ENCODE measurements at regions not wholly inside any gene's neighbourhood (a gene's known extent, or its start where the extent isn't known, plus 50 kb on each side); places are given as distances from the start of the nearest gene placed in this dataset.
"Not testable (repeated sequence)": the region's sequence is repeated elsewhere in the genome, so short reads cannot be mapped to it uniquely, and the experiment has no call there.

DNA sequence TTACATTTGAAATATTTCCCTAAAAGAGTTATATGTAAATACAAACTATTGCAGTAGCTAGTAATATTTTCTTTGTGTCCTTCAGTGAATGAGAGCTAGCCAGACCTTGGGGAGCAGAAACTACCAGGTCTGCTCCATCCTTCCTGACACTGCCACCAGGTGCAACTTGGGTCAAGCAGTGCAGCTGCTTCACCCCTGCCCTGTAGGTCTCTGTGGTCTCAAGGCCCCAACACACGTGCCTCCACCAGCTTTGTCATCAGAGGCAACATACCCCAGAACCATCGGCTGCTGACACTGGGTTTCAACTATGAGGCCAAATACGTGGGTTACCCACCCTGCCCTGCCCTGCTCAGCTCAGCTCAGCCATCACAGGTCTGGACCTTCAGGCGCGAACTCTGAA, 181.6 kb downstream of the FCRL5 start:
- no peak overlapping the region for H3K27ac ChIP-seq (ENCODE audit: low read length)
- DNase-seq (ENCODE audit: low read depth, low spot score) (no peak), ATAC-seq (no peak)
- TF ChIP-seq POLR2AphosphoS5 (IDR thresholded peaks at IDR 0.05; ENCODE audit: low read depth, low read length) (no peak), TCF7L2 (IDR thresholded peaks at IDR 0.05; ENCODE audit: low read depth, low read length) (no peak), SIN3A (IDR thresholded peaks at IDR 0.05; ENCODE audit: borderline replicate concordance, insufficient read depth, low read depth, low read length) (no peak)
- TF ChIP-seq, protein P1, sequence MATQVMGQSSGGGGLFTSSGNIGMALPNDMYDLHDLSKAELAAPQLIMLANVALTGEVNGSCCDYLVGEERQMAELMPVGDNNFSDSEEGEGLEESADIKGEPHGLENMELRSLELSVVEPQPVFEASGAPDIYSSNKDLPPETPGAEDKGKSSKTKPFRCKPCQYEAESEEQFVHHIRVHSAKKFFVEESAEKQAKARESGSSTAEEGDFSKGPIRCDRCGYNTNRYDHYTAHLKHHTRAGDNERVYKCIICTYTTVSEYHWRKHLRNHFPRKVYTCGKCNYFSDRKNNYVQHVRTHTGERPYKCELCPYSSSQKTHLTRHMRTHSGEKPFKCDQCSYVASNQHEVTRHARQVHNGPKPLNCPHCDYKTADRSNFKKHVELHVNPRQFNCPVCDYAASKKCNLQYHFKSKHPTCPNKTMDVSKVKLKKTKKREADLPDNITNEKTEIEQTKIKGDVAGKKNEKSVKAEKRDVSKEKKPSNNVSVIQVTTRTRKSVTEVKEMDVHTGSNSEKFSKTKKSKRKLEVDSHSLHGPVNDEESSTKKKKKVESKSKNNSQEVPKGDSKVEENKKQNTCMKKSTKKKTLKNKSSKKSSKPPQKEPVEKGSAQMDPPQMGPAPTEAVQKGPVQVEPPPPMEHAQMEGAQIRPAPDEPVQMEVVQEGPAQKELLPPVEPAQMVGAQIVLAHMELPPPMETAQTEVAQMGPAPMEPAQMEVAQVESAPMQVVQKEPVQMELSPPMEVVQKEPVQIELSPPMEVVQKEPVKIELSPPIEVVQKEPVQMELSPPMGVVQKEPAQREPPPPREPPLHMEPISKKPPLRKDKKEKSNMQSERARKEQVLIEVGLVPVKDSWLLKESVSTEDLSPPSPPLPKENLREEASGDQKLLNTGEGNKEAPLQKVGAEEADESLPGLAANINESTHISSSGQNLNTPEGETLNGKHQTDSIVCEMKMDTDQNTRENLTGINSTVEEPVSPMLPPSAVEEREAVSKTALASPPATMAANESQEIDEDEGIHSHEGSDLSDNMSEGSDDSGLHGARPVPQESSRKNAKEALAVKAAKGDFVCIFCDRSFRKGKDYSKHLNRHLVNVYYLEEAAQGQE (IDR thresholded peaks at IDR 0.05; ENCODE audit: insufficient read depth in 1 of 2, low read depth in 2 of 2, low read length in 1 of 2): no peak
- TF ChIP-seq, protein P2, sequence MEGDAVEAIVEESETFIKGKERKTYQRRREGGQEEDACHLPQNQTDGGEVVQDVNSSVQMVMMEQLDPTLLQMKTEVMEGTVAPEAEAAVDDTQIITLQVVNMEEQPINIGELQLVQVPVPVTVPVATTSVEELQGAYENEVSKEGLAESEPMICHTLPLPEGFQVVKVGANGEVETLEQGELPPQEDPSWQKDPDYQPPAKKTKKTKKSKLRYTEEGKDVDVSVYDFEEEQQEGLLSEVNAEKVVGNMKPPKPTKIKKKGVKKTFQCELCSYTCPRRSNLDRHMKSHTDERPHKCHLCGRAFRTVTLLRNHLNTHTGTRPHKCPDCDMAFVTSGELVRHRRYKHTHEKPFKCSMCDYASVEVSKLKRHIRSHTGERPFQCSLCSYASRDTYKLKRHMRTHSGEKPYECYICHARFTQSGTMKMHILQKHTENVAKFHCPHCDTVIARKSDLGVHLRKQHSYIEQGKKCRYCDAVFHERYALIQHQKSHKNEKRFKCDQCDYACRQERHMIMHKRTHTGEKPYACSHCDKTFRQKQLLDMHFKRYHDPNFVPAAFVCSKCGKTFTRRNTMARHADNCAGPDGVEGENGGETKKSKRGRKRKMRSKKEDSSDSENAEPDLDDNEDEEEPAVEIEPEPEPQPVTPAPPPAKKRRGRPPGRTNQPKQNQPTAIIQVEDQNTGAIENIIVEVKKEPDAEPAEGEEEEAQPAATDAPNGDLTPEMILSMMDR (IDR thresholded peaks at IDR 0.05): no peak
- no TSS peak for BruUV-seq (replicated peaks)
- no peaks in the 10 kb centered on the region for H3K9me3 ChIP-seq (ENCODE audit: control insufficient read depth, insufficient read depth, low read depth, low read length)
- H3K4me1 ChIP-seq (ENCODE audit: control insufficient read depth, insufficient read depth, low read length): no peaks in the 10 kb centered on the region
- intact Hi-C loops (cut with micrococcal nuclease; ENCODE audit: unreplicated experiment): loop anchor here (2.0 kb wide), 1 partner anchor 120 kb away; no protein-coding TSS in a partner anchor
- in situ Hi-C loops (cut with HindIII; ENCODE audit: low pct_unique_long_range_greater_than_20kb, low sequenced_read_pairs): no loop called here
- no peak overlapping the region for H3K4me3 ChIP-seq (ENCODE audit: low read depth in 2 of 2, low read length in 2 of 2)
- POLR2A ChIA-PET: no interaction called here
- peaks cover 2% of the 10 kb centered on the region; the same call in 1 of the 2 replicates for H3K27me3 ChIP-seq (ENCODE audit: control insufficient read depth, insufficient read depth, low read length)
- no peaks in the 10 kb centered on the region for H3K36me3 ChIP-seq (ENCODE audit: control insufficient read depth, insufficient read depth, low read length)
- CTCF ChIA-PET: interaction anchor here (0.5 to 0.6 kb wide), 2 partner anchors 118 to 751 kb away, joined by 3 read pairs; no protein-coding TSS in a partner anchor

DNA sequence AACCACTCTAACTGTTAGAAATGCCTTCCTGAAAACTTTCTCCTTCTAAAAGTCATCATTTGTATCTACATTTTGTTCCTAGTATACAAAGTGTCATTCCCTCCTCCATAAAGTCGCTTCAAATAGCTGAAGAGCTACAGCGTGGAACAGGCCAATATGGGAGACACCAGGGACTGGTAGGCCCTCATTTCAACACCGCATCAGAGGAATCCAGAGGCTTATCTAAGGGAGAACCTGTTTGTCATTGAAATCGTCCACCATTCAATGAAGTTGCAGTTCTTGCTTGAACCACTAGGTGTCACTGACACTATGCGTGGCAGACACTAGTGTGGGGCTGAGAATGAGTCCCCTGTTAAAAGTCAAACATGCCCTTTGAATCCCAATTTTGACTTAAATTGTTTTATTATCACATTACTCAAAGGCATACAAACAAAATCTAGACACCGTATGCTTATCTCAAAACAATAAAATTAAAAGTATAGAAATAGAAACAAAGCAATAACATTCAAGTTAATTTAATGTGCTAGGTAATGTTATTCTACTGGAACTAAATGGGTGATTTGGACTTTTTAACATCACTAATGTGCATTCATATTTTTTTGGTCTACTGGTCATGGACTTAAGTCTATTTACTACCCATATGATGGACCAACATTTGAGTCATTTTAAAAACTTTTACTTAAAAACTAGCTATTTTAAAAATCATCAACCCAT, 182.3 kb downstream of the FCRL5 start:
- DNase-seq (ENCODE audit: low read depth, low spot score) (peak; percentile 47), ATAC-seq (peak; percentile 83)
- in situ Hi-C loops (cut with HindIII; ENCODE audit: low pct_unique_long_range_greater_than_20kb, low sequenced_read_pairs) (no loop called here), intact Hi-C loops (cut with micrococcal nuclease; ENCODE audit: unreplicated experiment) (loop anchor here (2.0 kb wide), 1 partner anchor 121 kb away; no protein-coding TSS in a partner anchor)
- ChIA-PET CTCF (interaction anchor here (0.5 to 0.6 kb wide), 2 partner anchors 119 to 752 kb away, joined by 3 read pairs; no protein-coding TSS in a partner anchor), POLR2A (no interaction called here)
- no peak overlapping the region for H3K4me3 ChIP-seq (ENCODE audit: low read depth in 2 of 2, low read length in 2 of 2)
- H3K36me3 ChIP-seq (ENCODE audit: control insufficient read depth, insufficient read depth, low read length): no peaks in the 10 kb centered on the region
- no peaks in the 10 kb centered on the region; the same call in 1 of the 2 replicates for H3K27me3 ChIP-seq (ENCODE audit: control insufficient read depth, insufficient read depth, low read length)
- no peaks in the 10 kb centered on the region for H3K9me3 ChIP-seq (ENCODE audit: control insufficient read depth, insufficient read depth, low read depth, low read length)
- TF ChIP-seq, protein P2 (IDR thresholded peaks at IDR 0.05): peak; percentile 92
- TF ChIP-seq POLR2AphosphoS5 (IDR thresholded peaks at IDR 0.05; ENCODE audit: low read depth, low read length) (no peak), SIN3A (IDR thresholded peaks at IDR 0.05; ENCODE audit: borderline replicate concordance, insufficient read depth, low read depth, low read length) (no peak)
- TF ChIP-seq, protein P1 (IDR thresholded peaks at IDR 0.05; ENCODE audit: insufficient read depth in 1 of 2, low read depth in 2 of 2, low read length in 1 of 2): no peak
- no peak overlapping the region for H3K27ac ChIP-seq (ENCODE audit: low read length)
- no peaks in the 10 kb centered on the region for H3K4me1 ChIP-seq (ENCODE audit: control insufficient read depth, insufficient read depth, low read length)
- no TSS peak for BruUV-seq (replicated peaks)

DNA sequence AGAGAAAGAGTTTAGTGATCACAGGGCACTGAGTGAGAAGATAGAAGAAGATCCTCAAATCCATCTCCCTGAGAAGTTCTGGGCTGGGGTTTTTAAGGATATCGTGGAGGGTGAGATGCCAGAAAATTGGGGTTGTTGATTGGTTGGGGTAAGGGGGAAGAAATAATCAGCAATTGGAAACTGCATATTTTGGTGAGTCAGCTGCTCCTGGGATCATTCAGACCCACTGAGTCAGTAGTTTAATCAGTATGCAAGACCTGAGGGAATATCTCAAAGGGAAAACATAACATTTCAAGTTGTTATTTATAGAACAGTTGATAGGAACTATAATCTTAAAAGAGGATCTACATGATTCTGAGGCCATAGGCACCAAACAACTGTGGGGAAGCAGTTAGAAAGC, 183.4 kb downstream of the FCRL5 start:
- in situ Hi-C loops (cut with HindIII; ENCODE audit: low pct_unique_long_range_greater_than_20kb, low sequenced_read_pairs): not testable (repeated sequence)

More for the DNA sequence above, 183.4 kb downstream of the FCRL5 start:
- H3K27ac ChIP-seq (ENCODE audit: low read length); H3K4me1 ChIP-seq (ENCODE audit: control insufficient read depth, insufficient read depth, low read length); H3K27me3 ChIP-seq (ENCODE audit: control insufficient read depth, insufficient read depth, low read length); H3K9me3 ChIP-seq (ENCODE audit: control insufficient read depth, insufficient read depth, low read depth, low read length); intact Hi-C loops (cut with micrococcal nuclease; ENCODE audit: unreplicated experiment); BruUV-seq (replicated peaks); POLR2A ChIA-PET; H3K4me3 ChIP-seq (ENCODE audit: low read depth in 2 of 2, low read length in 2 of 2); DNase-seq (ENCODE audit: low read depth, low spot score); H3K36me3 ChIP-seq (ENCODE audit: control insufficient read depth, insufficient read depth, low read length); ATAC-seq; CTCF ChIA-PET: not testable (repeated sequence)
